Progenitor cell of endocrine pancreas (in vitro differentiated cells): ENCODE measurements at regions not wholly inside any gene's neighbourhood (a gene's known extent, or its start where the extent isn't known, plus 50 kb on each side); places are given as distances from the start of the nearest gene placed in this dataset.

Source experiments
- DNase-seq: peaks from one replicate; pipeline ENCODE4 v3.0.0; 2021; ENCODE audit warnings: low spot score; ENCODE audit not compliant: unreplicated experiment
- H3K27ac Mint-ChIP-seq: 2 replicates; pipeline ENCODE4 v1.8.0; 2021; ENCODE audit warnings: mild to moderate bottlenecking, moderate library complexity, mixed read lengths
- H3K27me3 Mint-ChIP-seq: 2 replicates; pipeline ENCODE4 v1.8.0; 2021; ENCODE audit warnings: mixed read lengths
- H3K36me3 Mint-ChIP-seq: 2 replicates; pipeline ENCODE4 v1.8.0; 2022; ENCODE audit warnings: mixed read lengths; ENCODE audit not compliant: insufficient read depth
- H3K4me1 Mint-ChIP-seq: 2 replicates; pipeline ENCODE4 v1.8.0; 2021; ENCODE audit warnings: low read depth, mixed read lengths
- H3K4me3 Mint-ChIP-seq: 2 replicates; pipeline ENCODE4 v1.8.0; 2021; ENCODE audit warnings: low read depth, mild to moderate bottlenecking, moderate library complexity, mixed read lengths
- H3K9me3 Mint-ChIP-seq: 2 replicates; pipeline ENCODE4 v1.8.0; 2021; ENCODE audit warnings: low read depth, mixed read lengths
- CTCF ChIP-seq: fragments of 200-600 bp; sonication (generic); IDR thresholded peaks from one replicate; pipeline ENCODE4 v1.5.0; 2021; ENCODE audit warnings: antibody characterized with exemption, mild to moderate bottlenecking; ENCODE audit not compliant: unreplicated experiment

- no peak for DNase-seq
- no peak overlapping the region for H3K4me3 Mint-ChIP-seq
- no peaks in the 10 kb centered on the region for H3K36me3 Mint-ChIP-seq
- no peak for TF ChIP-seq CTCF
- peaks cover 30% of the 10 kb centered on the region for H3K4me1 Mint-ChIP-seq
- H3K9me3 Mint-ChIP-seq = no peaks in the 10 kb centered on the region
- no peak overlapping the region for H3K27ac Mint-ChIP-seq
- no peaks in the 10 kb centered on the region for H3K27me3 Mint-ChIP-seq
Measured at GRCh38 chr2:16948710-16949109, 283.1 kb upstream of the CYRIA start.

- Mint-ChIP-seq H3K4me1 (peaks cover 28% of the 10 kb centered on the region), H3K4me3 (peak overlapping the region; percentile 1), H3K9me3 (no peaks in the 10 kb centered on the region), H3K36me3 (no peaks in the 10 kb centered on the region), H3K27ac (peak overlapping the region; percentile 63), H3K27me3 (no peaks in the 10 kb centered on the region)
- no peak for DNase-seq
- TF ChIP-seq CTCF = no peak
Measured at GRCh38 chr2:16948053-16948452, 282.4 kb upstream of the CYRIA start.

GRCh38 chr2:16943279-16943958 lies 277.8 kb upstream of the CYRIA start:
- TF ChIP-seq CTCF = no peak
- no peaks in the 10 kb centered on the region for H3K36me3 Mint-ChIP-seq
- peaks cover 6% of the 10 kb centered on the region for H3K9me3 Mint-ChIP-seq
- H3K4me3 Mint-ChIP-seq = no peak overlapping the region
- no peak for DNase-seq
- H3K27me3 Mint-ChIP-seq = no peaks in the 10 kb centered on the region
- H3K4me1 Mint-ChIP-seq = peaks cover 13% of the 10 kb centered on the region
- no peak overlapping the region for H3K27ac Mint-ChIP-seq

- no peak overlapping the region for H3K27ac Mint-ChIP-seq
- H3K27me3 Mint-ChIP-seq = no peaks in the 10 kb centered on the region
- DNase-seq = no peak
- H3K4me3 Mint-ChIP-seq = no peak overlapping the region
- peaks cover 2% of the 10 kb centered on the region for H3K4me1 Mint-ChIP-seq
- peaks cover 16% of the 10 kb centered on the region for H3K9me3 Mint-ChIP-seq
- H3K36me3 Mint-ChIP-seq = peaks cover 2% of the 10 kb centered on the region
- no peak for TF ChIP-seq CTCF
Measured at GRCh38 chr2:16940214-16940613, 274.6 kb upstream of the CYRIA start.

GRCh38 chr2:16939771-16940170 lies 274.1 kb upstream of the CYRIA start:
- Mint-ChIP-seq H3K4me1 (peaks cover 2% of the 10 kb centered on the region), H3K9me3 (peaks cover 16% of the 10 kb centered on the region), H3K36me3 (peaks cover 2% of the 10 kb centered on the region), H3K27ac (no peak overlapping the region), H3K27me3 (no peaks in the 10 kb centered on the region), H3K4me3 (no peak overlapping the region)
- DNase-seq = no peak
- no peak for TF ChIP-seq CTCF
